HUDEP-2 (cell line): ENCODE measurements at regions not wholly inside any gene's neighbourhood (a gene's known extent, or its start where the extent isn't known, plus 50 kb on each side); places are given as distances from the start of the nearest gene placed in this dataset.
"Not testable (repeated sequence)": the region's sequence is repeated elsewhere in the genome, so short reads cannot be mapped to it uniquely, and the experiment has no call there.

Experiments used
- DNase-seq, 76 experiments: peaks; one replicate each; lab custom pipeline; 2025; ENCODE audit not compliant: unreplicated experiment in 76 of 76; lab: John Stamatoyannopoulos, UW

DNA sequence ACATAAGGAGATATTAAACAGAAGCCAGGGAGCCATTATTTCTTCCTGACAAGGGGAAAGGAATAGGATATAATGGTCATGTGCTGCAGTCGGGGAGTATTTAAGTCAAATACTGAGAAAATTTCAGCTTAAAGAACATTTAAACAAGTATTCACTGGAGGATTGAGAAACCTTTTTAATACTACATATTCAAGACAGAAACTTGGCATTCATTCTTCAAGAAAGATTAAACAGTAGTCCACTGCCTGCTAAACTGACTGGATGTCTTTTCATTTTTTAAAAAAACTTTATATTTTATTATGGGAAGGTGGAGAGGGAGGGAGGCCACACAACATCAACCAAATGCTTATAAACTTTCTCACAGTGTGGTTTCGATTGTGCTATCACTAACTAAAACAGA, 107.4 kb upstream of the CBLB start:
- DNase-seq: no peak

GRCh38 chr3:105979961-105980360, 111.1 kb upstream of the CBLB start:
- DNase-seq: no peak

DNA sequence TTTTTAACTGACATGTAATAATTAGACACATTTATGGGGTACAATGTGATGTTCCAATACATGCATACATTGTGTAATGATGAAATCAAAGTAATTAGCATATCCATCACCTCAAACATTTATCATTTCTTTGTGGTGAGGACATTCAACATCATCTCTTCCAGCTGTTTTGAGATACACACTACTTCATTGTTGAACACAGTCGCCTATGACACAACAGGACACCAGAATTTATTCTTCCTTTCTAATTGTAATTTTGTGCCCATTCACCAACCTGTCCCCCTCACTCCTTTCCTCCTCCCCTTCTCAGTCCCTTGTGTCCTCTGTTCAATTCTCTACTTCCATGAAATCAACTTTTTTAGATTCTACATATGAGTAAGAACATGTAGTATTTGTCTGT, 113.4 kb upstream of the CBLB start:
- DNase-seq: no peak

GRCh38 chr3:105984837-105985236, 116.0 kb upstream of the CBLB start:
- no peak for DNase-seq

- not testable (repeated sequence) for DNase-seq
Measured at GRCh38 chr3:105986343-105986742, 117.5 kb upstream of the CBLB start.

- no peak for DNase-seq
Measured at GRCh38 chr3:105987809-105988208, 119.0 kb upstream of the CBLB start.

DNA sequence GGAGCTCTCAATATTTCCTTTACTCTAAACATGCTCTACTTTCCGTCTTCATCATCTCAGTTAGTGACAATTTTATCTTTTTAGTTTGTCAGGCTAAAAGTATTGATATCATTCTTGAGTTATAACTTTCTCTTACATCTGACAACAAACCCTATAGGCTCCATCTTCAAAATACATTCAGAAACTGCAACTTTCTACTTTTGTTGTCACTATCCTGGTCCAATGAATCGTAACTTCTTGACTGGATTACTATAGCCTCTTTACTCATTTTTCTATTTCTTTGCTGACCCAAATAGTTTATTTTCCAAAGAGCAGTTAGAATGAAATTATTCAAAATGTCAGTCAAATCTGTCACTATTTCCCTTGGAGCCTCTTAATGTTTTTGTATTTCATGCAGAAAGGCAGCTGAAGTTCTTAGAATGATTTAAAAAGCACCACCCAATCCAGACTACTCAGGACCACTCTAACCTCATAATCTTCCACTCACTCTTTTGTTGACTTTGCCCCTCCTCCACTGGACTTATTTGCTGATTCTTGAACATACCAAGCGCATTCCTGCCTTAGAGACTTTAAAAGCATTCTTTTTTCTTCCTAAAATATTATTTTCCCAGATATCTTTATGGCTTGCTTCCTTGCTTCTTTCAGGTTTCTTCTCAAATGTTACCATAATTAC, 119.9 kb upstream of the CBLB start:
- no peak for DNase-seq

GRCh38 chr3:105996781-105997180, 128.0 kb upstream of the CBLB start:
- no peak for DNase-seq

GRCh38 chr3:105997466-105997799, 128.6 kb upstream of the CBLB start:
- no peak for DNase-seq

DNA sequence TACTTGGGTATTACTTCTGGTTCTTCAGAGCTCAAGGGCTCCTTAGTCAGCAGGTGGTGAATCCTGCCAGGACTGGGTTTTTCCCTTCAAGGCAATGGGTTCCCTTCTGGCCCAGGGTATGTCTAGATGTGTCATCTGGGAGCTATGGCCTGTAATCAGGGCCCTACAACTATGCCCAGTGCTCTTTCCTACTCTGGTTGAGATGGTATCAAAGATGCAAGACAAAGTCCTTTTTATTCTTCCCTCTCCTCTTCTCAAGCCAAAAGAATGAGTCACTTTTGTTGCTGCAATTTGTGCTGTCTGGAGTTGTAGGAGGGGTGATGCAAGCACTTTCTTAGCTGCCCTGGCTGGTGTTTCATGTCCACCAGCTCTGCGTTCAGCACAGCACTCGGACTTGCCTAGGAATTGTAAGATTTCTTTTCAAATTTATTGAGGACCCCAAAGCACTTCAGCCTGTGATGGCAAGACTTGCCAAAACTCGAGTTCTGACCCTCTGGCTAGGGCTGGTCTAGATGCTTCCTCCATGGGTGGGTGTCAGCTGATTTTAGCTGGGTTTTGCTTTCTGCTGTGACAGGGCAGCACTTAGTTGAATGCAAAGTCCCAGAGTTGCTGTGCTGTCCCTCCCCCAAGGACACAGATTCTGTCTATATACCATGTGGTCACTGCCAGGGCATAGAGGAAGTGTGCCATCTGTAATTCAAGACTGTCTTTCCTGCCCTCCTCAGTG, 129.2 kb upstream of the CBLB start:
- DNase-seq: peak in 7 of 76 experiments; percentile 4 to 29 (median 22)

- DNase-seq: peak in 35 of 76 experiments; percentile 9 to 82 (median 51)
Measured at GRCh38 chr3:105999856-106000255, 131.0 kb upstream of the CBLB start.

DNA sequence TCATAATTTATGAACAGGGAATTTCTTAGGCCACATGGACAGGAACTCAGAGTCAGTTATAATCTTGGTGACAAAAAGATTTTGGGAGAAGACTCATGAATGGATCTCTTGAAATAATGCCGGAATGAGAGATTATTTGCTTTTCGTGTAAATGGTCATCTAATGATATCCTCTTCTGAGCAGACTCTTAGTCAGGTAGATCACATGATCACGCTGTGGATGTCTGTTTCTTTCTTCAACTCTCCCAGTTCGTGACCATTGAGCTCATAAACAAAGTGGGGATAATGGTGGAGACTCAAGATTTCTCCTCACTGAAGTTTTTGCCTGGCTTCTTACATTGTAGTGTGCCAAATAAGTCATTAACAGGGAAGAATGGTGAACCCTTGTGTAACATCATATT, 133.1 kb upstream of the CBLB start:
- DNase-seq: no peak

DNA sequence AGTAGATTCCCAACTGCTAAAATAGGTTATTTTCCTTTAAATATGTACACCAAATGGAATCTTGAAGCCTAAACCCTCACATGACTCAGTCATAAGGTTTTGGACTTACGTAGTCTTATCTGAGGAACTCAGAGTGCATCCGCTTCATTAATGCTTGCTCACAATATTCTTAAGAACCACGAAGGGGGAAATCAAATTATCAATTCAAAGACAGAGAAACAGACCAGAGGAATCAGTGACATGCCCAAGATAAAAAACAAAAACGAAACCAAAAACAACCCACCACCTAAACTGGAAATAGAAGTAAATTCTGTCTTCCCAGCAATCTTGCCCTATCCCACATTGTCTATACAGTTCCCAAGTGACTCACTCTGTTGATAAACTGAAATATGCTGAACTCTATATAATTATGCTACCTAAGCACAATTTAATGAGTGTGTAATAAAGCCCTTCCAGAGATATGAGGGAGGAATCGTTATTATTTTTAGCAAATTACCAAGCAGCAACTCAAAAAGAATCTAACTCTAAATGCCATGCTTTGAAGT, 135.4 kb upstream of the CBLB start:
- DNase-seq: peak in 31 of 76 experiments; percentile 3 to 69 (median 31)

DNA sequence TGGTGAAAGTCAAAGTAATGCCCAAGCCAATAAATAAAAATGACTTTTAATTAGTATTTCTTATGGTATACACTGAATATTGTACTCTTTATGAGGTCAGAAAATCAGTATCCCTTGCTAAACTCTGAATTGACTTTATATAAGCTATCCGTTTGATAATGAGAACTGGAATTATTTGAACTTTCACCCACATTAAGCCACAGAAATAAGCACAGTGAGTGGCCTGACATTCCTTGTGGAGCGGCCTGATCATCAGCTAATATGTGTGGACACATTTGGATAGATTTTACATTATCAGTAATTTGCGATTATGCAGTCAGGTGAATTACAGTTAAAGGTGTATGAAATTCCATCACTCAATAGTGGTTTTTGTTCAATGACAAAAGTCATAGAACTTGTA, 136.0 kb upstream of the CBLB start:
- DNase-seq: no peak

DNA sequence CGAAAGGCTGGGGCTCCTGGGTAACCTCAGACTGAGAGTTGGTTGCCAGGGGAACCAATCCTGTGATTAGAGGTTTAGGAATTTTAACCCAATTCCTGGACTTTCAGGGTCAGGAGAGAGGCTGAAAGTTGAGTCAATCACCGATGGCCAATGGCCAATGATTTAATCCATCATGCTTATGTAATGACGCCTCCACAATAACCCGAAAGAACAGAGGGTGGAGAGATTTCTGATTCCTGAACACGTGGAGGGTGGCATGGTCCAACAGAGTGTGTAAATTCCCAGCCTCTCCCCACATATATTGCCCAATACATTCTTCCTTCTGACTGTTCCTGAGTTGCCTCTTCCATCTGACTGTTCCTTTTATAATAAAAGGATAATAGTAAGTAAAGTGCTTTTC, 137.2 kb upstream of the CBLB start:
- DNase-seq: no peak

GRCh38 chr3:106006571-106006970, 137.8 kb upstream of the CBLB start:
- no peak for DNase-seq

DNA sequence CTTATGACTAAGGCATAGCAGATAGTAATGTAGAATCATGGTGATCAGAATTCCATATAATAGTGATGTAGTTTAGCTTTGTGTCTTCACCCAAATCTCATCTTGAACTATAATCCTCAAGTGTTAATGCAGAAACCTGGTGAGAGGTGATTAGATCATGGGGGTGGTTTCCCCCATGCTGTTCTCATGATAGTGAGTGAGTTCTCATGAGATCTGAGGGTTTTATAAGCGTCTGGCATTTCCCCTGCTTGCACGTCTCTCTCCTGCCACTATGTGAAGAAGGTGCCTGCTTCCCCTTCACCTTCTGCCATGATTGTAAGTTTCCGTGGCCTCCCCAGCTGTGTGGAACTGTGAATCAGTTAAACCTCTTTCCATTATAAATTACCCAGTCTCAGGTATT, 138.7 kb upstream of the CBLB start:
- DNase-seq: no peak

GRCh38 chr3:106008766-106009165, 140.0 kb upstream of the CBLB start:
- DNase-seq: no peak

DNA sequence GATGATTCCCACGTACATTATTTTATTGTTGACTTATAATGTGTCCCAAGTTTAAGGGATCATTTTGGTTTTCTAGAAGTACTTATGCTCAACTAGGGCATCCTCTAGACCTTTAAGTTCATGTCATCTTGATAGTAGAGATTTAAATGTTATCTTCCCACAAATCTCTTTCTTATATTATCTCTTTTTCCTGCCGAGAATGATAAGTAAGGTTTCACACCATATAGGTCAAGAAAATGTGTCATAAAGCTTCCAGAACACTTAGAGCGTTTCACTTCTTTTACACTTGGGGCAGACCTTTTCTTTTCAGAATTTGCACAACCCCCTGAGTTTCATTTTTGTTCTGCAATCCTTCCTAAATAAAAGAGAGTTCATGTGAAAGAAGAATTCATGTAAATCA, 142.0 kb upstream of the CBLB start:
- DNase-seq: no peak

DNA sequence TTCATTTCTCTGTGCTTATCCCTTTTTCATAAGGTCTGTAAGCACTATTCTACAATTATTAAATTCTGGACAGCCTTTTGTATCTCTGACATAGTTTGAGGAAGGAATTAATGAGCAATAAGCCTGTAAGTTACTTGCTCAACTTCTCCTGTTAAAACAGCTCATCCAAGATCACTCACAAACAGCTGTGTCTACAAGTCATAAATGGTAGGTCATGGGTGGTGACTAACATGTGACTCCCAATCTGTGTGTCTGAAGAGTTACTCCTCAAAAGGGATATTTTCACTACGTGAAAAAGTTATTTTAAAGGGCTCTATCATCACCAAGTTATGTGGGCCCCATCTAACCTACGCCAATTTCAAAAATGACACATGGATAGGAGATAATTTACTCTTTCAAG, 145.2 kb upstream of the CBLB start:
- no peak for DNase-seq

DNA sequence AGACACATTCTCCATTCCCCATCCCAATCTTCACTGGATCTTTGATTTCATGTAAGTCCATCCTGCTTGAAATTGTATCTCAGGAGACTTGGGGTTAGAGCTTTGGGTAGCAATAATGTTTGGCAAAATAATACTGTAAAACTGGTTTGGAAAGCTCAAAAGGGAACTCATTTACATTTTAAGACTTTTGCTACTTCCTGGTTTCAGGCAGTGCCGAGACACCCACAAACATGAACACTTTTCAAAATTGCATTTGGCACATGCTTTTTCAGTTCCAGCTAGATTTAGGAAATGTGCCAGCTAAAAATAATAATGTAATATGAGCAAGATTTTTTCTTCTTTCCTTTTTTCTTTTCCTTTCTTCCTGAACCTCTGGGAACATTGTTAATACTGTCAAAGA, 145.7 kb upstream of the CBLB start:
- no peak for DNase-seq

- DNase-seq: no peak
Measured at GRCh38 chr3:106014971-106015370, 146.2 kb upstream of the CBLB start.
